Esophagus (tissue), 2 donors: ENCODE measurements at regions not wholly inside any gene's neighbourhood (a gene's known extent, or its start where the extent isn't known, plus 50 kb on each side); places are given as distances from the start of the nearest gene placed in this dataset.

Experiments used
- H3K27ac ChIP-seq, 2 donors: one replicate each; pipeline ENCODE4 v1.5.1; 2013; ENCODE audit warnings: low read depth in 2 of 2, mild to moderate bottlenecking in 2 of 2, inconsistent platforms in 1 of 2, low read length in 1 of 2, moderate library complexity in 1 of 2
- H3K27me3 ChIP-seq, 2 donors: one replicate each; pipeline ENCODE4 v1.6.1; 2013; ENCODE audit warnings: low read length in 2 of 2, control low read depth in 1 of 2, mild to moderate bottlenecking in 1 of 2; ENCODE audit not compliant: insufficient read depth in 2 of 2, control insufficient read depth in 1 of 2
- H3K36me3 ChIP-seq, 2 donors: one replicate each; pipeline ENCODE4 v1.6.1; 2013; ENCODE audit warnings: low read length in 1 of 2; ENCODE audit not compliant: control insufficient read depth in 2 of 2, insufficient read depth in 2 of 2
- H3K4me1 ChIP-seq, 2 donors: one replicate each; pipeline ENCODE4 v1.6.1; 2013; ENCODE audit warnings: low read length in 1 of 2; ENCODE audit not compliant: control insufficient read depth in 2 of 2, insufficient read depth in 2 of 2
- H3K4me3 ChIP-seq, 2 donors: one replicate each; pipeline ENCODE4 v1.5.1; 2013; ENCODE audit warnings: low read length in 2 of 2, mild to moderate bottlenecking in 2 of 2, low read depth in 1 of 2, moderate library complexity in 1 of 2
- H3K9me3 ChIP-seq, 2 donors: one replicate each; pipeline ENCODE4 v1.6.1; 2013; ENCODE audit warnings: mild to moderate bottlenecking in 2 of 2, low read depth in 1 of 2, low read length in 1 of 2, moderate library complexity in 1 of 2; ENCODE audit not compliant: control insufficient read depth in 2 of 2, insufficient read depth in 1 of 2
- WGBS, 2 donors: extraction: QIAGEN DNeasy Blood & Tissue Kit; methylation state at CpG; one replicate each; pipeline ENCODE4 v1.1.7; 2013; 5-methylcytosine and 5-hydroxymethylcytosine counted together
- donor health status: healthy with polysubstance abuse.
- donor health status: Bipolar disorder and iron deficiency.

- Histone ChIP-seq H3K27ac (no peak overlapping the region), H3K9me3 (no peaks in the 10 kb centered on the region), H3K4me3 (no peak overlapping the region), H3K36me3 (no peaks in the 10 kb centered on the region), H3K27me3 (no peaks in the 10 kb centered on the region), H3K4me1 (no peaks in the 10 kb centered on the region)
- 90 to 94% methylated on average over 1 of the region's 1 CpG for WGBS, 2 donors
Observed at GRCh38 chr6:827431-827830, 134.5 kb upstream of the EXOC2 start.

GRCh38 chr6:819122-819521, 126.2 kb upstream of the EXOC2 start:
- 42 to 60% methylated on average over 5 of the region's 5 CpGs for WGBS, 2 donors
- H3K36me3 ChIP-seq, result no peaks in the 10 kb centered on the region
- H3K9me3 ChIP-seq, result no peaks in the 10 kb centered on the region
- H3K4me1 ChIP-seq, result peaks cover 0 to 12% of the 10 kb centered on the region in 2 donors
- peak overlapping the region; percentile 53 to 70 for H3K27ac ChIP-seq
- no peaks in the 10 kb centered on the region for H3K27me3 ChIP-seq
- no peak overlapping the region for H3K4me3 ChIP-seq

GRCh38 chr6:818196-818595, 125.3 kb upstream of the EXOC2 start:
- no peaks in the 10 kb centered on the region for H3K36me3 ChIP-seq
- no peak overlapping the region for H3K4me3 ChIP-seq
- H3K9me3 ChIP-seq, result no peaks in the 10 kb centered on the region
- peaks cover 0 to 12% of the 10 kb centered on the region in 2 donors for H3K4me1 ChIP-seq
- no peaks in the 10 kb centered on the region for H3K27me3 ChIP-seq
- 49 to 52% methylated on average over 2 of the region's 2 CpGs for WGBS, 2 donors
- H3K27ac ChIP-seq, result peak overlapping the region in 1 of 2 donors; percentile 70

- peaks cover 0 to 12% of the 10 kb centered on the region in 2 donors for H3K4me1 ChIP-seq
- no peaks in the 10 kb centered on the region for H3K9me3 ChIP-seq
- WGBS, 2 donors, result 70 to 78% methylated on average over 11 of the region's 11 CpGs
- H3K4me3 ChIP-seq, result no peak overlapping the region
- H3K36me3 ChIP-seq, result no peaks in the 10 kb centered on the region
- no peak overlapping the region for H3K27ac ChIP-seq
- no peaks in the 10 kb centered on the region for H3K27me3 ChIP-seq
Observed at GRCh38 chr6:816510-817084, 123.7 kb upstream of the EXOC2 start.

GRCh38 chr6:815348-815738, 122.4 kb upstream of the EXOC2 start:
- no peaks in the 10 kb centered on the region for H3K27me3 ChIP-seq
- H3K27ac ChIP-seq, result no peak overlapping the region
- WGBS, 2 donors, result 75 to 85% methylated on average over 3 of the region's 3 CpGs
- H3K36me3 ChIP-seq, result no peaks in the 10 kb centered on the region
- peaks cover 0 to 12% of the 10 kb centered on the region in 2 donors for H3K4me1 ChIP-seq
- no peak overlapping the region for H3K4me3 ChIP-seq
- no peaks in the 10 kb centered on the region for H3K9me3 ChIP-seq

- H3K4me3 ChIP-seq, result no peak overlapping the region
- 77 to 82% methylated on average over 14 of the region's 14 CpGs for WGBS, 2 donors
Observed at GRCh38 chr6:814378-815347, 121.7 kb upstream of the EXOC2 start.

GRCh38 chr6:811831-812230, 118.9 kb upstream of the EXOC2 start:
- no peak overlapping the region for H3K27ac ChIP-seq
- no peaks in the 10 kb centered on the region for H3K36me3 ChIP-seq
- peaks cover 0 to 4% of the 10 kb centered on the region in 2 donors for H3K4me1 ChIP-seq
- H3K4me3 ChIP-seq, result no peak overlapping the region
- H3K27me3 ChIP-seq, result no peaks in the 10 kb centered on the region
- 50 to 55% methylated on average over 2 of the region's 2 CpGs for WGBS, 2 donors
- H3K9me3 ChIP-seq, result no peaks in the 10 kb centered on the region

More at GRCh38 chr6:814378-815347, 121.7 kb upstream of the EXOC2 start:
- Histone ChIP-seq H3K27ac (peak overlapping the region in 1 of 2 donors; percentile 26), H3K36me3 (no peaks in the 10 kb centered on the region), H3K27me3 (no peaks in the 10 kb centered on the region), H3K4me1 (peaks cover 0 to 12% of the 10 kb centered on the region in 2 donors), H3K9me3 (no peaks in the 10 kb centered on the region)

- Histone ChIP-seq H3K9me3 (no peaks in the 10 kb centered on the region), H3K27me3 (no peaks in the 10 kb centered on the region), H3K27ac (no peak overlapping the region), H3K4me1 (no peaks in the 10 kb centered on the region), H3K36me3 (no peaks in the 10 kb centered on the region), H3K4me3 (no peak overlapping the region)
- WGBS, 2 donors, result 93 to 94% methylated on average over 1 of the region's 1 CpG
Observed at GRCh38 chr6:811191-811590, 118.3 kb upstream of the EXOC2 start.

GRCh38 chr6:804771-805170, 111.8 kb upstream of the EXOC2 start:
- Histone ChIP-seq H3K36me3 (no peaks in the 10 kb centered on the region), H3K27me3 (no peaks in the 10 kb centered on the region), H3K9me3 (no peaks in the 10 kb centered on the region), H3K27ac (no peak overlapping the region), H3K4me3 (no peak overlapping the region), H3K4me1 (no peaks in the 10 kb centered on the region)
- WGBS, 2 donors, result 89 to 95% methylated on average over 10 of the region's 10 CpGs
